Neutrophil (primary cell): ENCODE measurements at regions not wholly inside any gene's neighbourhood (a gene's known extent, or its start where the extent isn't known, plus 50 kb on each side); places are given as distances from the start of the nearest gene placed in this dataset.

Source experiments
- H3K27ac ChIP-seq: fragments of 200-600 bp; sonication (generic); 2 replicates; pipeline ENCODE4 v1.5.1; 2016; ENCODE audit warnings: mild to moderate bottlenecking, moderate library complexity
- H3K27me3 ChIP-seq: fragments of 200-600 bp; sonication (generic); 2 replicates; pipeline ENCODE4 v1.6.0; 2016; ENCODE audit warnings: mild to moderate bottlenecking
- H3K36me3 ChIP-seq: fragments of 200-600 bp; sonication (generic); 2 replicates; pipeline ENCODE4 v1.5.1; 2017
- H3K4me1 ChIP-seq, 2 experiments: fragments of 200-600 bp in 1 of 2; sonication (generic) in 1 of 2; 1 replicate in 1 of 2; 2 replicates in 1 of 2; pipeline versions ENCODE4 v1.5.1 to v1.6.1; 2013 to 2016; ENCODE audit warnings: low read depth in 1 of 2, low read length in 1 of 2, mild to moderate bottlenecking in 1 of 2, moderate library complexity in 1 of 2; ENCODE audit not compliant: control insufficient read depth in 1 of 2, insufficient read depth in 1 of 2
- H3K4me3 ChIP-seq, 2 experiments: fragments of 200-600 bp in 1 of 2; sonication (generic) in 1 of 2; 1 replicate in 1 of 2; 2 replicates in 1 of 2; pipeline ENCODE4 v1.5.1; 2013 to 2016; ENCODE audit warnings: low read depth in 1 of 2, low read length in 1 of 2, mild to moderate bottlenecking in 1 of 2, moderate library complexity in 1 of 2
- H3K9me3 ChIP-seq: fragments of 200-600 bp; sonication (generic); 2 replicates; pipeline ENCODE4 v1.5.1; 2016
- TF ChIP-seq, protein P1 (sequence below): fragments of 200-600 bp; sonication (generic); IDR thresholded peaks from 2 replicates; pipeline ENCODE4 v1.5.1; 2016; ENCODE audit warnings: antibody characterized with exemption

- Histone ChIP-seq H3K4me3 (no peak overlapping the region), H3K36me3 (no peaks in the 10 kb centered on the region), H3K4me1 (no peaks in the 10 kb centered on the region), H3K9me3 (no peaks in the 10 kb centered on the region), H3K27me3 (no peaks in the 10 kb centered on the region), H3K27ac (no peak overlapping the region)
- TF ChIP-seq, protein P1, sequence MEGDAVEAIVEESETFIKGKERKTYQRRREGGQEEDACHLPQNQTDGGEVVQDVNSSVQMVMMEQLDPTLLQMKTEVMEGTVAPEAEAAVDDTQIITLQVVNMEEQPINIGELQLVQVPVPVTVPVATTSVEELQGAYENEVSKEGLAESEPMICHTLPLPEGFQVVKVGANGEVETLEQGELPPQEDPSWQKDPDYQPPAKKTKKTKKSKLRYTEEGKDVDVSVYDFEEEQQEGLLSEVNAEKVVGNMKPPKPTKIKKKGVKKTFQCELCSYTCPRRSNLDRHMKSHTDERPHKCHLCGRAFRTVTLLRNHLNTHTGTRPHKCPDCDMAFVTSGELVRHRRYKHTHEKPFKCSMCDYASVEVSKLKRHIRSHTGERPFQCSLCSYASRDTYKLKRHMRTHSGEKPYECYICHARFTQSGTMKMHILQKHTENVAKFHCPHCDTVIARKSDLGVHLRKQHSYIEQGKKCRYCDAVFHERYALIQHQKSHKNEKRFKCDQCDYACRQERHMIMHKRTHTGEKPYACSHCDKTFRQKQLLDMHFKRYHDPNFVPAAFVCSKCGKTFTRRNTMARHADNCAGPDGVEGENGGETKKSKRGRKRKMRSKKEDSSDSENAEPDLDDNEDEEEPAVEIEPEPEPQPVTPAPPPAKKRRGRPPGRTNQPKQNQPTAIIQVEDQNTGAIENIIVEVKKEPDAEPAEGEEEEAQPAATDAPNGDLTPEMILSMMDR, result no peak
These were observed 1234.7 kb downstream of the BRD1 start for GRCh38 chr22:48592931-48593330.

DNA sequence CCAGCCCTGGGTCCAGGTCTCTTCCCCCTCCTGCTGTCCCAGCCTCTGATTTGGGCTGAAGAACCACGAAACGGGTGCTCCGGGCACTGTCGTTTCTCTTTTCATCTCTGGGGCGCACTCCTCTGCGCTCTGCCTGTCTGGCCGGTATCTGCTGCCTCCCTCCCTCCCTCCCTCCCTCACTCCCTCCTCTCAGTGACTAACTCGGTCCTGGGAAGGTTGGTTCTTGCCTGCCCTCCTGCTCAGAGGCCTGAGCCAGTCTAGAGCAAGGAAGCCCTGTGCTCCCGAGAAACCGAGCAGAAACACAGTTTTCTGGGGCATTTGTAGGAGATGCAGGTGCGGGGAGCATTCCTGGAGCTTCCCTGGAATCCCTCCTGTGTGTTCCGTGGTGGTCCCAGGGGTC lies 1235.2 kb downstream of the BRD1 start:
- Histone ChIP-seq H3K4me1 (no peaks in the 10 kb centered on the region), H3K4me3 (no peak overlapping the region), H3K27me3 (no peaks in the 10 kb centered on the region), H3K9me3 (no peaks in the 10 kb centered on the region), H3K36me3 (no peaks in the 10 kb centered on the region), H3K27ac (no peak overlapping the region)
- TF ChIP-seq, protein P1, result no peak

- H3K27ac ChIP-seq, result no peak overlapping the region
- H3K9me3 ChIP-seq, result no peaks in the 10 kb centered on the region
- H3K36me3 ChIP-seq, result no peaks in the 10 kb centered on the region
- H3K27me3 ChIP-seq, result no peaks in the 10 kb centered on the region
- TF ChIP-seq, protein P1, result no peak
- no peak overlapping the region for H3K4me3 ChIP-seq
- no peaks in the 10 kb centered on the region for H3K4me1 ChIP-seq
These were observed 1235.7 kb downstream of the BRD1 start for GRCh38 chr22:48592066-48592345.

DNA sequence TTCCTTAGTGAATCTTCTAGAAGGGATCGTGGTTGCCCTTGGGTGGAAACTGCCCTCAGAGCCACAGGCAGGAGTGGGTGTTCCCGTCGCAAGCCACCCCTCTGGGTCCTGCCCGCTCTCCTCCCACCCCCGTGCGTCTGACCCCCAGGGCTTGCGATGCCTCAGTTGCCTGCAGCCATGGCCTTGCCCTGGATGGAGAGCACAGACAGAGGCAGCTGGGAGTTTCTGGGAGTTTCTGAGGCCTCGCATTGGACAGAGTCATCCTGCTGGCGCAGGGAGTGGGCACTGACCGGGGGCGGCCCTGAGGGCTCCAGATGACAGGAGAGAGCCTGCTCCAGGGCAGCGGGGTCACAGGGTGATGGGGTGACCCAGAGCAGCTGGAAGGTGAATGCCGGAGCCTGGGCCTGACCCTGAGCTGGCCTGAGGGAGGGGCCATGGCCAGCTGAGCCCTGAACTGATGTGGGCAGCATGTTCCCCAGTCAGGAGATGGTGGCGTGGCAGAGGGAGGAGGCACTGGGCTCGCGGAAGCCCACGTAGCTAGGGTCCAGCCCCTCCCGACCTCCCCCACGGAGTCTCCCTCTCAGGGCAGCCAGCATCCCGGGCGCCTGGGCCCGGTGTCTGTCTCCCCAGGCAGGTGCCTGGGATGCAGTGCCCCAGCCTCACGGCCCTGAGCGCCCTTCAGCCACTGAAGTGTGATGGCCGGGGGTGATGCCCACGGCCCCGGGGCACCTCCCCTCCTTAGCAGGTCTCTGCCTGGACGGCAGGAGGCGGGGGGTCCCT lies 1236.2 kb downstream of the BRD1 start:
- H3K27me3 ChIP-seq, result no peaks in the 10 kb centered on the region
- no peaks in the 10 kb centered on the region for H3K9me3 ChIP-seq
- H3K4me1 ChIP-seq, result no peaks in the 10 kb centered on the region
- no peak overlapping the region for H3K27ac ChIP-seq
- no peak overlapping the region for H3K4me3 ChIP-seq
- H3K36me3 ChIP-seq, result no peaks in the 10 kb centered on the region
- TF ChIP-seq, protein P1, result no peak

- Histone ChIP-seq H3K4me1 (no peaks in the 10 kb centered on the region), H3K36me3 (no peaks in the 10 kb centered on the region)
These were observed 1237.8 kb downstream of the BRD1 start for GRCh38 chr22:48589901-48590300.

More at GRCh38 chr22:48589901-48590300, 1237.8 kb downstream of the BRD1 start:
- H3K27me3 ChIP-seq, result no peaks in the 10 kb centered on the region
- no peaks in the 10 kb centered on the region for H3K9me3 ChIP-seq
- H3K27ac ChIP-seq, result no peak overlapping the region
- no peak overlapping the region for H3K4me3 ChIP-seq
- TF ChIP-seq, protein P1, result no peak
